ENCODE measurements at regions not wholly inside any gene's neighbourhood (a gene's known extent, or its start where the extent isn't known, plus 50 kb on each side); places are given as distances from the start of the nearest gene placed in this dataset.

- TF ChIP-seq REST (IDR thresholded peaks at IDR 0.05; ENCODE audit: low read depth, low read length) (no peak), USF2 (IDR thresholded peaks at IDR 0.05; ENCODE audit: borderline replicate concordance, low read depth, low read length) (no peak)
Observed at GRCh38 chr2:193315428-193316091, 1120.8 kb upstream of the TMEFF2 start (continued).

GRCh38 chr2:193303464-193303863 lies 1108.7 kb upstream of the TMEFF2 start:
- Histone ChIP-seq H3K27me3 (ENCODE audit: insufficient read depth) (no peaks in the 10 kb centered on the region), H3K27ac (ENCODE audit: low read depth in 2 of 2, low read length in 1 of 2) (no peak overlapping the region), H3K36me3 (replicated peaks in 1 of 2; ENCODE audit: control insufficient read depth in 1 of 2, insufficient read depth in 2 of 2, low read length in 1 of 2) (no peaks in the 10 kb centered on the region), H3K9me3 (no peaks in the 10 kb centered on the region), H2AFZ (ENCODE audit: low read depth) (no peak overlapping the region), H3K9me2 (no peaks in the 10 kb centered on the region), H3K4me1 (ENCODE audit: control insufficient read depth in 1 of 2, insufficient read depth in 2 of 2, low read depth in 1 of 2, low read length in 1 of 2) (no peaks in the 10 kb centered on the region), H4K20me1 (ENCODE audit: insufficient read depth) (no peaks in the 10 kb centered on the region), H3K79me2 (ENCODE audit: insufficient read depth) (no peaks in the 10 kb centered on the region), H3K9ac (no peak overlapping the region), H3F3A (replicated peaks; ENCODE audit: insufficient read depth) (no peaks in the 10 kb centered on the region), H3K4me2 (no peak overlapping the region), H3K4me3 (ENCODE audit: low read depth in 2 of 2, low read length in 1 of 2) (no peak overlapping the region)
- WGBS (ENCODE audit: low lambda C conversion rate), result 19% methylated on average over 2 of the region's 2 CpGs
- ChIA-PET CTCF (interaction anchor here (1.5 kb wide), 1 partner anchor 41 kb away, joined by 3 read pairs; no protein-coding TSS in a partner anchor), POLR2A (no interaction called here)
- TF ChIP-seq MEF2A (IDR thresholded peaks at IDR 0.05; ENCODE audit: borderline replicate concordance, low read depth) (no peak), NRF1 (IDR thresholded peaks at IDR 0.05; ENCODE audit: low read depth, low read length) (no peak), TCF12 (IDR thresholded peaks at IDR 0.05) (no peak), GABPA (IDR thresholded peaks at IDR 0.05; ENCODE audit: low read depth) (no peak), FOXM1 (IDR thresholded peaks at IDR 0.05; ENCODE audit: low read depth) (no peak), USF1 (IDR thresholded peaks at IDR 0.05; ENCODE audit: borderline replicate concordance, low read depth) (no peak), JUND (IDR thresholded peaks at IDR 0.05) (no peak), EZH2phosphoT487 (IDR thresholded peaks at IDR 0.05; ENCODE audit: borderline replicate concordance, low read depth) (no peak), TAF1 (IDR thresholded peaks at IDR 0.05; ENCODE audit: borderline replicate concordance, low read depth, low read length) (no peak), FOXJ3 (CRISPR knock-in tag; IDR thresholded peaks at IDR 0.05) (no peak), RAD21 (IDR thresholded peaks at IDR 0.05; ENCODE audit: low read length) (no peak), CHD2 (IDR thresholded peaks at IDR 0.05; ENCODE audit: low read length, partially characterized antibody) (no peak), SIN3A (IDR thresholded peaks at IDR 0.05; ENCODE audit: borderline replicate concordance, low read depth, low read length) (no peak), GATA2 (CRISPR knock-in tag; IDR thresholded peaks at IDR 0.05) (no peak), ELF1 (IDR thresholded peaks at IDR 0.05) (no peak), REST (IDR thresholded peaks at IDR 0.05; ENCODE audit: low read depth, low read length) (no peak), IRF3 (IDR thresholded peaks at IDR 0.05; ENCODE audit: low read depth, low read length) (no peak)
- DNase-seq, result no peak
